ENCODE measurements at regions not wholly inside any gene's neighbourhood (a gene's known extent, or its start where the extent isn't known, plus 50 kb on each side); places are given as distances from the start of the nearest gene placed in this dataset.

DNA sequence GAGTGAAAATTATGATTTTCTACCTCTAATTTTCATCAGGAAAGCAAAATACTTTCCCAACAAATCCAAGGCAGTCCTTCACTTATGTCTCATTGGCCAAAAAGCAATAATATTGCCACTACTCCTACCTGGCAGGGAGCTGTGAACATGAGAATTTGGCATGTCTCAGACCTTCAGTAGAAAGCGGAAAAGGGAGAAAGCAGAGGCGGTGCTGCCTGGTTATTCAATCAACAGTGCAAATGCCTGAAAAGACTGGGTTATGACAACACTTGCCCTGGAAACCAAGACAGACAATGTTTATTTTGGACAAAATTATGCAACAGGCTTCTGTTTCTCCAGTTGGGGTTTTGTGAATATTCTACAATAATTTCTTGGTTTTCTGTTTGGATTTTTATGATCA, 194.4 kb downstream of the TAF11L14 start:
- TF ChIP-seq, protein P1, sequence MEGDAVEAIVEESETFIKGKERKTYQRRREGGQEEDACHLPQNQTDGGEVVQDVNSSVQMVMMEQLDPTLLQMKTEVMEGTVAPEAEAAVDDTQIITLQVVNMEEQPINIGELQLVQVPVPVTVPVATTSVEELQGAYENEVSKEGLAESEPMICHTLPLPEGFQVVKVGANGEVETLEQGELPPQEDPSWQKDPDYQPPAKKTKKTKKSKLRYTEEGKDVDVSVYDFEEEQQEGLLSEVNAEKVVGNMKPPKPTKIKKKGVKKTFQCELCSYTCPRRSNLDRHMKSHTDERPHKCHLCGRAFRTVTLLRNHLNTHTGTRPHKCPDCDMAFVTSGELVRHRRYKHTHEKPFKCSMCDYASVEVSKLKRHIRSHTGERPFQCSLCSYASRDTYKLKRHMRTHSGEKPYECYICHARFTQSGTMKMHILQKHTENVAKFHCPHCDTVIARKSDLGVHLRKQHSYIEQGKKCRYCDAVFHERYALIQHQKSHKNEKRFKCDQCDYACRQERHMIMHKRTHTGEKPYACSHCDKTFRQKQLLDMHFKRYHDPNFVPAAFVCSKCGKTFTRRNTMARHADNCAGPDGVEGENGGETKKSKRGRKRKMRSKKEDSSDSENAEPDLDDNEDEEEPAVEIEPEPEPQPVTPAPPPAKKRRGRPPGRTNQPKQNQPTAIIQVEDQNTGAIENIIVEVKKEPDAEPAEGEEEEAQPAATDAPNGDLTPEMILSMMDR (IDR thresholded peaks at IDR 0.05; ENCODE audit: low read depth, low read length, missing control alignments), result no peak
- DNase-seq (ENCODE audit: extremely low read depth, low read depth), result no peak
- H3K4me3 ChIP-seq (replicated peaks; ENCODE audit: low read depth, low read length), result no peak overlapping the region

DNA sequence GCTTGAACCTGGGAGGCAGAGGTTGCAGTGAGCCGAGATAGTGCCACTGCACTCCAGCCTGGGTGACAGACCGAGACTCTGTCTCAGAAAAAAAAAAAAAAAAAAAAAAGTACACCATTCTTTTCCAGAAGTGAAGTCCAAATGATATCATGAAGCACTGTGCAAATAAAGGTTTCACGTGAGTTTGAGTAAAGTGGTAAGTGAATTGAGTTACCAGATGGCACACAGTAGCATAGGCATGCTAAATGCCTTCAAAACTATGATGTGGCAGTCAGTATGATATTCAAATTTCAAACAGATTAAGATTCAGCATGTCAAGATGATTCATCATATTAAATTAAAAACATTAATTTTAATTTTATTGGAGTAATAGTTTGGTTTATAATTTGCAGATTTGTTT, 195.2 kb downstream of the TAF11L14 start:
- TF ChIP-seq, protein P1 (IDR thresholded peaks at IDR 0.05; ENCODE audit: low read depth, low read length, missing control alignments), result no peak
- H3K4me3 ChIP-seq (replicated peaks; ENCODE audit: low read depth, low read length), result no peak overlapping the region
- no peak for DNase-seq (ENCODE audit: extremely low read depth, low read depth)

DNA sequence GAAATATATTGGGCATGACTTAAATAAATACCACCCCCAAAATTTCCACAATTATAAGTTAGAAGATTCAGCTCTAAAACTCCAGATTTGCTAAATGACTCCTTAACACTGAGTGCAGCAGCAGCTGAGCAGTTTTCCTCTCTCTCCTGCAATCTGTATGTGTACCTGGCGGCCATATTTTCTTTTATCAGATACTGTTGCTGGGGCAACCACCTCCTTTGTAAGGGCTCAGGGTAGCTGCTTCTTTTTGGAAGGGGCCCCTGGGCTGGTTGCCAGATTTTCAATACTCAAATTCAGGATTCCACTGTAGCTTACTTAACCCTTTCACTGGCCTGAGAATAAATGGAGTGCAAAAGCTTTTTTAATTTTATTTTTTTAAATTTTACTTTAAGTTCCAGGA, 197.0 kb downstream of the TAF11L14 start:
- H3K4me3 ChIP-seq (replicated peaks; ENCODE audit: low read depth, low read length), result no peak overlapping the region
- TF ChIP-seq, protein P1 (IDR thresholded peaks at IDR 0.05; ENCODE audit: low read depth, low read length, missing control alignments), result no peak
- no peak for DNase-seq (ENCODE audit: extremely low read depth, low read depth)

DNA sequence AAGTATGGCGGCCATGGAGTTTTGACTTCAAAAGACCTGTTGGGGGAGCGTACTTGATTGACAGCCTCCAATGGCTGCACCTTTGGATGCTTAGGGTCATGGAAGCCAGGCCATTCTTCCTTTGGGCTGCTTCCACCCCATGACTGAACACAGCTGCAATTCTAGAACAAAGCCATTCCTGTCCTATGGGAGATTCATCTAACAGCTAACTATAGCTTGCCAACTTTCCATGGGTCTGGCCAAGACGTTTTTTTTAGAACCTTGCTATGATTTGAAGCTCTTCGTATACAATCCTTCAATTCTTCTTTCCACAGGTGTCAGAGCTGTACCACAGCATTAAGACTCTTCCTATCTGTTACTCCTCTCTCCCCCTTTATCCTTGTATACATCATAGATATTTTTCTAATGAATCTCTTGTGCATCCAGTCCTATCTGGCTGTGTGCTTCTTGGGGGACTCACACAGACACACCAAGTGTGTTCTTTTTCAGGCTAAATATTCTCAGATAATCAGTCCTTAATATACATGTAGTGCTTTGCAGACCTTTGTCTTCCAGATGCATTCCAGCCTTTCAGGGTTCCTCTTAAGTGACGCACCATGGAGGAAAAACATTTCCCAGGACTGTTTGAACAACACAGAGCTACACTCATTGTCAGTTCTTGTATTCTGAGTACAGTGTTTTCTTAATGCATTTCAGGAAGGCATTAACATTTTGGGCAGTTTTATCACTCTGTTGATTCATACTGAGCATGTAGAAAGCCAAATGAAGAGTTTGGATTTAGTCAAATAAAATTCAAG, 198.9 kb downstream of the TAF11L14 start:
- DNase-seq (ENCODE audit: extremely low read depth, low read depth), result no peak
- TF ChIP-seq, protein P1 (IDR thresholded peaks at IDR 0.05; ENCODE audit: low read depth, low read length, missing control alignments), result no peak
- no peak overlapping the region for H3K4me3 ChIP-seq (replicated peaks; ENCODE audit: low read depth, low read length)

DNA sequence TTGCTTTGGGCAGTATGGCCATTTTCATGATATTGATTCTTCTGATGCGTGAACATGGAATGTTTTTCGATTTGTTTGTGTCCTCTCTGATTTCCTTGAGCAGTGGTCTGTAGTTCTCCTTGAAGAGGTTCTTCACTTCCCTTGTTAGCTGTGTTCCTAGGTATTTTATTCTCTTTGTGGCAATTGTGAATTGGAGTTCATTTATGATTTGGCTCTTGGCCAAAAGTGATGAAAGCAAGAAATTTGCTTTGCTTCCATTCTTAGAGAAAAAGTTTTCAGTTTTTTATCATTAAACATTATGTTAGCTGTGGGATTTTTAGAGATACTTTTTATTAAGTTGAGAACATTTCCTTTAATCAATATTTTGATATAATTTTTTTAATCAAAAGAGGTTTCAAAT, 203.5 kb downstream of the TAF11L14 start:
- TF ChIP-seq, protein P1 (IDR thresholded peaks at IDR 0.05; ENCODE audit: low read depth, low read length, missing control alignments), result no peak
- no peak overlapping the region for H3K4me3 ChIP-seq (replicated peaks; ENCODE audit: low read depth, low read length)
- DNase-seq (ENCODE audit: extremely low read depth, low read depth), result no peak

DNA sequence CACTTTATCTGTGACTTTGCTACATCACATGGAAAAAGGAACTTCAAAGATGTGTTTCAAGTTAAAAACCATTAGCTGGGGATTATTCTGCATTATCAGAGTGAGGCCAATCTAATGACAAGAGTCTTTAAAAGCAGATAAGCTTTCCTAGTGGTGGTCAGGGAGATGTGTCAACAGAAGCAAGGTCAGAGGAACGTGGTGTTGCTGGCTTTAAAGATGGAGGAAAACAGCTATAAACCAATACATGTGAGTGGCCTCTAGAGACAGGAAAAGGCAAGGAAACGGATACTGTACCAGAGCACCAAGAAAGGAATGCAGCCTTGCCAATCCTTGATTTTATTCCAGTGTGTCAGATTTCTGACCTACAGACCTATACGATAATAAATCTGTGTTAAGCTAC, 204.2 kb downstream of the TAF11L14 start:
- no peak overlapping the region for H3K4me3 ChIP-seq (replicated peaks; ENCODE audit: low read depth, low read length)
- TF ChIP-seq, protein P1 (IDR thresholded peaks at IDR 0.05; ENCODE audit: low read depth, low read length, missing control alignments), result no peak
- no peak for DNase-seq (ENCODE audit: extremely low read depth, low read depth)

DNA sequence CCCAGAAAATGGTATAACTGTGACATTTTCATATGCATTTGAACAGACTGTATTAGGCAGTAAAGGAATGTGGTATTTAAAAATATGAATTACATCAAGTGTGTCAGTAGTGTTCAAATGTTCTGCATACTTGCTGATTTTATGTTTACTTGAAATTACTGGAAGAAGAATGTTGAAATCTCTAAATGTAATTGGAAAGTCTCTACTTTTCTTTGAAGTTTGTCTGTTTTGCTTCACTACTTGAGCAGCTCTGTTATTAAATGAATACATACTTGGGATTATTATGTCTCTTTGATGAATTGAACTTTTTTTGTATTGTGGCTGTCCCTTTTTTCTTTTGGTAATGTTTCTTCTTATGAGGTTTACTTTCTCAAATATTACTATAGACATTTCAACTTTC, 205.6 kb downstream of the TAF11L14 start:
- DNase-seq (ENCODE audit: extremely low read depth, low read depth), result no peak
- H3K4me3 ChIP-seq (replicated peaks; ENCODE audit: low read depth, low read length), result no peak overlapping the region
- TF ChIP-seq, protein P1 (IDR thresholded peaks at IDR 0.05; ENCODE audit: low read depth, low read length, missing control alignments), result no peak

All from HFF-Myc (cell line).